HG02798 (cell line): ENCODE measurements at regions not wholly inside any gene's neighbourhood (a gene's known extent, or its start where the extent isn't known, plus 50 kb on each side); places are given as distances from the start of the nearest gene placed in this dataset.
"Not testable (repeated sequence)": the region's sequence is repeated elsewhere in the genome, so short reads cannot be mapped to it uniquely, and the experiment has no call there.

Source experiments
- ATAC-seq: cut with Tn5 transposase; IDR thresholded peaks from one replicate; pipeline ENCODE4 v1.9.1; 2021; ENCODE audit warnings: mild to moderate bottlenecking; ENCODE audit not compliant: unreplicated experiment, poor library complexity

- no peak for ATAC-seq
Observed at GRCh38 chr17:13107676-13108235, 89.9 kb upstream of the ELAC2 start.

- no peak for ATAC-seq
Observed at GRCh38 chr17:13106171-13106570, 88.3 kb upstream of the ELAC2 start.

- ATAC-seq: no peak
Observed at GRCh38 chr17:13104576-13104975, 86.7 kb upstream of the ELAC2 start.

- no peak for ATAC-seq
Observed at GRCh38 chr17:13102477-13102876, 84.7 kb upstream of the ELAC2 start.

- ATAC-seq: no peak
Observed at GRCh38 chr17:13099926-13100325, 82.1 kb upstream of the ELAC2 start.

GRCh38 chr17:13099089-13099735 is 81.4 kb upstream of the ELAC2 start:
- no peak for ATAC-seq

GRCh38 chr17:13096291-13096690 is 78.5 kb upstream of the ELAC2 start:
- no peak for ATAC-seq

GRCh38 chr17:13092010-13092409 is 74.2 kb upstream of the ELAC2 start:
- ATAC-seq: not testable (repeated sequence)

- no peak for ATAC-seq
Observed at GRCh38 chr17:13088666-13089065, 70.8 kb upstream of the ELAC2 start.

- no peak for ATAC-seq
Observed at GRCh38 chr17:13087802-13088201, 70.0 kb upstream of the ELAC2 start.

GRCh38 chr17:13086142-13086769 is 68.4 kb upstream of the ELAC2 start:
- no peak for ATAC-seq

- no peak for ATAC-seq
Observed at GRCh38 chr17:13085578-13085977, 67.8 kb upstream of the ELAC2 start.

- ATAC-seq: no peak
Observed at GRCh38 chr17:13084420-13084819, 66.6 kb upstream of the ELAC2 start.

- no peak for ATAC-seq
Observed at GRCh38 chr17:13078591-13079385, 61.0 kb upstream of the ELAC2 start.

GRCh38 chr17:13076905-13077304 is 59.1 kb upstream of the ELAC2 start:
- no peak for ATAC-seq

- no peak for ATAC-seq
Observed at GRCh38 chr17:13074026-13074425, 56.2 kb upstream of the ELAC2 start.

GRCh38 chr17:13073018-13073417 is 55.2 kb upstream of the ELAC2 start:
- ATAC-seq: no peak

GRCh38 chr17:13070732-13071131 is 52.9 kb upstream of the ELAC2 start:
- no peak for ATAC-seq

- ATAC-seq: no peak
Observed at GRCh38 chr17:13067629-13068303, 49.9 kb upstream of the ELAC2 start.
